Keratinocyte (primary cell): ENCODE measurements at regions not wholly inside any gene's neighbourhood (a gene's known extent, or its start where the extent isn't known, plus 50 kb on each side); places are given as distances from the start of the nearest gene placed in this dataset.

Source experiments
- DNase-seq: peaks from one replicate; pipeline ENCODE4 v3.0.0-alpha.2; 2011; ENCODE audit warnings: low read depth, missing footprints, low spot score
- FAIRE-seq: peaks from 2 replicates; lab custom pipeline; 2011; peaks lifted over from hg19 to GRCh38; lab: Jason Lieb, UNC
- H2AFZ ChIP-seq: 2 replicates; pipeline ENCODE4 v1.6.0; 2012; ENCODE audit warnings: low read length, control low read depth, inconsistent platforms; ENCODE audit not compliant: control insufficient read depth
- H3K27ac ChIP-seq: 2 replicates; pipeline ENCODE4 v1.5.1; 2011; ENCODE audit warnings: low read length; ENCODE audit not compliant: control insufficient read depth, insufficient read depth
- H3K27me3 ChIP-seq: 3 replicates; pipeline ENCODE4 v1.6.0; 2011; ENCODE audit warnings: low read length; ENCODE audit not compliant: control insufficient read depth, insufficient read depth; ENCODE audit errors: extremely low read depth
- H3K36me3 ChIP-seq, 2 experiments: 2 replicates in 1 of 2; 3 replicates in 1 of 2; pipeline ENCODE4 v1.5.1; 2011; ENCODE audit warnings: low read length in 2 of 2, mild to moderate bottlenecking in 1 of 2; ENCODE audit not compliant: control insufficient read depth in 2 of 2, insufficient read depth in 2 of 2; ENCODE audit errors: extremely low read depth in 1 of 2
- H3K4me1 ChIP-seq: 3 replicates; pipeline ENCODE4 v1.5.1; 2011; ENCODE audit warnings: low read length; ENCODE audit not compliant: control insufficient read depth, insufficient read depth; ENCODE audit errors: extremely low read depth
- H3K4me2 ChIP-seq: 3 replicates; pipeline ENCODE4 v1.6.0; 2011; ENCODE audit warnings: low read depth, low read length; ENCODE audit not compliant: control insufficient read depth, insufficient read depth; ENCODE audit errors: extremely low read depth
- H3K4me3 ChIP-seq, 3 experiments: fragments of 200-600 bp in 1 of 3; sonication (generic) in 1 of 3; 2 replicates in 2 of 3; 3 replicates in 1 of 3; pipeline ENCODE4 v1.5.1; 2011 to 2016; ENCODE audit warnings: low read length in 3 of 3, mild to moderate bottlenecking in 3 of 3, control low read depth in 2 of 3, inconsistent platforms in 1 of 3, low read depth in 1 of 3, mixed read lengths in 1 of 3, mixed run types in 1 of 3, moderate library complexity in 1 of 3; ENCODE audit not compliant: control insufficient read depth in 2 of 3, insufficient read depth in 2 of 3; ENCODE audit errors: extremely low read depth in 1 of 3
- H3K79me2 ChIP-seq: 2 replicates; pipeline ENCODE4 v1.6.0; 2012; ENCODE audit warnings: low read length; ENCODE audit not compliant: control insufficient read depth, insufficient read depth
- H3K9ac ChIP-seq: 3 replicates; pipeline ENCODE4 v1.6.0; 2011; ENCODE audit warnings: low read length; ENCODE audit not compliant: control insufficient read depth, insufficient read depth; ENCODE audit errors: extremely low read depth
- H3K9me1 ChIP-seq: 3 replicates; pipeline ENCODE4 v1.6.0; 2011; ENCODE audit warnings: low read length; ENCODE audit not compliant: control insufficient read depth, insufficient read depth; ENCODE audit errors: extremely low read depth
- H3K9me3 ChIP-seq: 2 replicates; pipeline ENCODE4 v1.5.1; 2012; ENCODE audit warnings: low read depth, low read length; ENCODE audit not compliant: control insufficient read depth
- H4K20me1 ChIP-seq: 3 replicates; pipeline ENCODE4 v1.6.0; 2011; ENCODE audit warnings: low read length; ENCODE audit not compliant: control insufficient read depth, insufficient read depth; ENCODE audit errors: extremely low read depth
- CTCF ChIP-seq, 3 experiments: IDR thresholded peaks in 1 of 3; conservative IDR thresholded peaks in 1 of 3; optimal IDR thresholded peaks in 1 of 3; 2 replicates in 2 of 3; 3 replicates in 1 of 3; pipeline versions ENCODE3 to v1.5.1; 2011; ENCODE audit warnings: low read length in 3 of 3, mild to moderate bottlenecking in 3 of 3, moderate library complexity in 2 of 3, control low read depth in 1 of 3, inconsistent platforms in 1 of 3; ENCODE audit not compliant: insufficient read depth in 2 of 3; ENCODE audit errors: extremely low read depth in 1 of 3
- EZH2 ChIP-seq: IDR thresholded peaks from one replicate; pipeline ENCODE4 v1.6.1; 2012; ENCODE audit warnings: inconsistent platforms, mild to moderate bottlenecking, low read length, moderate library complexity
- dilution Hi-C: fragments of 300-500 bp; cut with MboI; formaldehyde crosslinking; loops from one replicate; pipeline ENCODE4 v1.7.0; 2020; ENCODE audit warnings: low sequenced_read_pairs; ENCODE audit not compliant: extremely low pct_ligation_motif_present

- no peak overlapping the region for H2AFZ ChIP-seq
Observed at GRCh38 chr4:159018062-159018629, 84.7 kb upstream of the RAPGEF2 start.

GRCh38 chr4:159019356-159019755 is 83.5 kb upstream of the RAPGEF2 start:
- Histone ChIP-seq H3K9me1 (no peaks in the 10 kb centered on the region), H3K9ac (no peak overlapping the region), H3K4me1 (no peaks in the 10 kb centered on the region), H3K27me3 (no peaks in the 10 kb centered on the region), H3K27ac (no peak overlapping the region), H4K20me1 (no peaks in the 10 kb centered on the region), H2AFZ (no peak overlapping the region), H3K4me2 (no peak overlapping the region), H3K4me3 (no peak overlapping the region), H3K79me2 (no peaks in the 10 kb centered on the region), H3K36me3 (no peaks in the 10 kb centered on the region), H3K9me3 (no peaks in the 10 kb centered on the region)
- dilution Hi-C loops = no loop called here
- TF ChIP-seq EZH2 (no peak), CTCF (optimal IDR thresholded peaks at IDR 0.05 in 1 of 3, IDR thresholded peaks at IDR 0.05 in 1 of 3, conservative IDR thresholded peaks at IDR 0.05 in 1 of 3; ENCODE audit: extremely low read depth in 1 of 3, insufficient read depth in 2 of 3, low read length in 3 of 3) (no peak)
- DNase-seq = no peak
- FAIRE-seq = no peak

More at GRCh38 chr4:159018062-159018629, 84.7 kb upstream of the RAPGEF2 start:
- no peak for TF ChIP-seq EZH2
- TF ChIP-seq CTCF (optimal IDR thresholded peaks at IDR 0.05 in 1 of 3, IDR thresholded peaks at IDR 0.05 in 1 of 3, conservative IDR thresholded peaks at IDR 0.05 in 1 of 3; ENCODE audit: extremely low read depth in 1 of 3, insufficient read depth in 2 of 3, low read length in 3 of 3) = no peak
- H3K36me3 ChIP-seq = no peaks in the 10 kb centered on the region
- H3K27me3 ChIP-seq = no peaks in the 10 kb centered on the region
- no peaks in the 10 kb centered on the region for H3K9me1 ChIP-seq
- H3K4me2 ChIP-seq = no peak overlapping the region
- no peaks in the 10 kb centered on the region for H3K4me1 ChIP-seq
- H3K79me2 ChIP-seq = no peaks in the 10 kb centered on the region
- DNase-seq (no peak), FAIRE-seq (no peak)
- dilution Hi-C loops = no loop called here
- H3K9ac ChIP-seq = no peak overlapping the region
- H4K20me1 ChIP-seq = no peaks in the 10 kb centered on the region
- H3K4me3 ChIP-seq = no peak overlapping the region
- H3K27ac ChIP-seq = no peak overlapping the region
- no peaks in the 10 kb centered on the region for H3K9me3 ChIP-seq
